Activated naive CD8-positive, alpha-beta T cell treated with anti-CD3 and anti-CD28 coated beads for 36 hours (primary cell): ENCODE measurements at regions not wholly inside any gene's neighbourhood (a gene's known extent, or its start where the extent isn't known, plus 50 kb on each side); places are given as distances from the start of the nearest gene placed in this dataset.
A peak's percentile ranks its signal among the peaks of the same experiment; 100 is the strongest.

Source experiments
- DNase-seq: peaks from one replicate; pipeline ENCODE4 v3.0.0; 2021
- H3K27ac Mint-ChIP-seq: one replicate; pipeline ENCODE4 v1.8.0; 2022; ENCODE audit warnings: mild to moderate bottlenecking, moderate library complexity, mixed read lengths
- H3K27me3 Mint-ChIP-seq: one replicate; pipeline ENCODE4 v1.8.0; 2022; ENCODE audit warnings: mild to moderate bottlenecking, mixed read lengths
- H3K36me3 Mint-ChIP-seq: one replicate; pipeline ENCODE4 v1.8.0; 2021; ENCODE audit warnings: mild to moderate bottlenecking, mixed read lengths
- H3K4me1 Mint-ChIP-seq: one replicate; pipeline ENCODE4 v1.8.0; 2021; ENCODE audit warnings: mixed read lengths
- H3K4me3 Mint-ChIP-seq: one replicate; pipeline ENCODE4 v1.8.0; 2022; ENCODE audit warnings: mild to moderate bottlenecking, moderate library complexity, mixed read lengths
- H3K9me3 Mint-ChIP-seq: one replicate; pipeline ENCODE4 v1.8.0; 2022; ENCODE audit warnings: mixed read lengths

DNA sequence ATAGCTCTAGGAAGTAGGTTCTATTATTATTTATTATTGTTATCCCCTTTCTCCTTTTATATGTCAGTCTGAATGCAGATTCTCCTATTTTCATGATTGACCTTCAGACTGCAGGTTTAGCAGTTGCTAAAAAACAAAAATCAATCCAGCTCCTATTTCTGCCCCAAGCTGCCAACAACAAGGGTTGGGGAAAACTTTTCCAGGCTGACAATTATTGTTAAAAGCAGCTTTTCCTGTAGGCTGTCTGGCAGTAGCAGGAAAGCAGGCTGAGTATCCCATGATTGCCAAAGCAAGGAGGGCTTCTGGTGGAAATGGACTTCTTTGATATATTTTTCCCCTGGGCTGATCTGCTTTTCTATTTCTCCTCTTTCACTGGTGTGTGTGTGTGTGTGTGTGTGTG lies 78.0 kb upstream of the CTLA4 start:
- peaks cover 1% of the 10 kb centered on the region for H3K9me3 Mint-ChIP-seq
- H3K4me3 Mint-ChIP-seq, result no peak overlapping the region
- H3K27me3 Mint-ChIP-seq, result no peaks in the 10 kb centered on the region
- peaks cover 20% of the 10 kb centered on the region for H3K4me1 Mint-ChIP-seq
- no peak overlapping the region for H3K27ac Mint-ChIP-seq
- no peak for DNase-seq
- H3K36me3 Mint-ChIP-seq, result peaks cover 1% of the 10 kb centered on the region

DNA sequence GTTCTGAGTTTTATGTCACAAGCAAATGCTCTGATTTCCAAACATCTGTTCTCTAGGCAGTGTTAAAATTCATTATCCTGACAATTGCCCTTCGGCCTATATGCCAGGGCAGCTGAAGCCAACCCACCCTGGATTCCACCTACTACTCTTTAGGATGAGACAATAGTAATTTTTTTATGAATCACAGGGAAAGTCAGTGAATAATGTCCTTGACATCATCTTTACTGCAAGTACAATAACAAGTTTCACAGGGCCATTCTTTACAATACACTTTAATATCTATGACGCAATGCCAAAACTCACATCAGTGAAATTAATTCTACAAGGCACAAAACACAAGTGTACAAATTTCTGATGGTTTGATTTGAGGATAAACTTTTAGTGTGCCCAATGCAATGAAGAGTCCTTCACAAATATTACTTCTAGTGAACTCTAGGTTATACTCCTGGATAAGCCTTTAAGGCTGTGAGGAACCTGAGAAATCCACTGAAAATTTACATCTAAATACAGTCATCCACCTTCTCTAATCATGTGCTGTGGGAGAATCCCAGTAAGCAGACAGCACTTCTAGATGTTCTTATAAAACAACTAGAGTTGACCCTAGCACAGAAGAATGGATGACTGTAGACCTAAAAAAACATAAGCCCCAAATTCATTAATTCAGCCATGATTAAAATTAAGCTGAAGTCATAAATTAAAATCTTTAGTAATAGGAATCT lies 77.3 kb upstream of the CTLA4 start:
- Mint-ChIP-seq H3K9me3 (peaks cover 1% of the 10 kb centered on the region), H3K27me3 (no peaks in the 10 kb centered on the region), H3K27ac (no peak overlapping the region), H3K4me1 (peaks cover 16% of the 10 kb centered on the region), H3K36me3 (peaks cover 1% of the 10 kb centered on the region), H3K4me3 (no peak overlapping the region)
- DNase-seq, result no peak

DNA sequence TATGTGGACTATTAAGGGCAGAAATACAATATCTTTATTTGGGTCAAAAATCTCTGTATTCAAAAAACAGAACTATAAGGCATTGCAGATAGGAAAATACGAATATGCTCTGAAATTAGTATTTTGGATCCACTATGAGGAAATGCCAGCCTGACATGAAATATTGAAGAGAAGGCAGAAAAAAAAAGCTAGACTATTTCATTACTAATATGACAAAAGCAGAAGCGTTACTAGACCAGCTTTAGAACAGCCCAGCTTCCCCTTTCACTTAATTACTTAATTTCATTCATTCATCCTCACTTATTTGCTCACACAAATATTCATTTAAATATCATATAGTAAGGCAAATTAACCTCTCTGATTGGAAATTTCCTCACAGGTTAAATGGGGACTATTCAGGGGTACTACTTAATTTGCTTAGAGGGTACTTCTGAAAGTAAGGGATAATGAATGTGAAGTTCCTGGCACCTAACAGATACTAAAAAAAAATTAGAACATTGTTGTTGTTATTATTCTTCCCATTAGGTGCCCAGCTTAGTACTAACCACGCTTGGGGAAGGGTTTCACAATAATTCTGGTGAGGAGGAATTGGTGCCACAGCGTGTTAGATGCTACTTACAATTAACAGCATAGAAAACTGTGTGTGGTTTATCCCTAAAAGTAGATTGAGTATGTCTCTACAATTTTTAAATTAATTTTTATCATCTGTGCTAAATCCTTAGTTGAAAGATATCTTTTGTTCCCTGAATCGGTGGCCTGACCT lies 71.1 kb upstream of the CTLA4 start:
- no peak for DNase-seq
- no peak overlapping the region for H3K4me3 Mint-ChIP-seq
- H3K9me3 Mint-ChIP-seq, result peaks cover 8% of the 10 kb centered on the region
- H3K27ac Mint-ChIP-seq, result no peak overlapping the region
- H3K27me3 Mint-ChIP-seq, result no peaks in the 10 kb centered on the region
- H3K4me1 Mint-ChIP-seq, result peaks cover 20% of the 10 kb centered on the region
- peaks cover 15% of the 10 kb centered on the region for H3K36me3 Mint-ChIP-seq

DNA sequence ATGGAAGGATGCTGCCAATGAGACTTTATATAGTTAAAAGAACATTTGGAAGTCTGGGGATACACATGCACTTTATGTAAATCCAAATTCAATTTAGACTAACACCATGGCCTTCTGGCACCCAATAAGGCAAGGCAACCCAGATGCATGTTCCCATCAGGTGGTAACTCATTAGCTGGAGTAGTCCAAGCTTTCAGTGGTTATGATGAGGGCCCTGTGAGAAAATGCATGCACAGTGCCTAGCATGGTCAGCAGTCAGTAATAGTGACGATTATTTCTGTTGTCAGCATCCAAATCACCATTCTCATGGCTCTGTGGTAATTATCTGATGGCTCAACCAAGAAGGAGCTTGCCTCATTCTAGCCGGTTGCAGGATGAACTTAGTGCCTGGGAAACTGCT lies 70.3 kb upstream of the CTLA4 start:
- Mint-ChIP-seq H3K36me3 (peaks cover 17% of the 10 kb centered on the region), H3K27ac (no peak overlapping the region), H3K9me3 (peaks cover 10% of the 10 kb centered on the region), H3K4me3 (no peak overlapping the region), H3K4me1 (peaks cover 22% of the 10 kb centered on the region), H3K27me3 (no peaks in the 10 kb centered on the region)
- DNase-seq, result no peak

- H3K4me1 Mint-ChIP-seq, result peaks cover 26% of the 10 kb centered on the region
Observed at GRCh38 chr2:203797712-203798111, 69.9 kb upstream of the CTLA4 start.

DNA sequence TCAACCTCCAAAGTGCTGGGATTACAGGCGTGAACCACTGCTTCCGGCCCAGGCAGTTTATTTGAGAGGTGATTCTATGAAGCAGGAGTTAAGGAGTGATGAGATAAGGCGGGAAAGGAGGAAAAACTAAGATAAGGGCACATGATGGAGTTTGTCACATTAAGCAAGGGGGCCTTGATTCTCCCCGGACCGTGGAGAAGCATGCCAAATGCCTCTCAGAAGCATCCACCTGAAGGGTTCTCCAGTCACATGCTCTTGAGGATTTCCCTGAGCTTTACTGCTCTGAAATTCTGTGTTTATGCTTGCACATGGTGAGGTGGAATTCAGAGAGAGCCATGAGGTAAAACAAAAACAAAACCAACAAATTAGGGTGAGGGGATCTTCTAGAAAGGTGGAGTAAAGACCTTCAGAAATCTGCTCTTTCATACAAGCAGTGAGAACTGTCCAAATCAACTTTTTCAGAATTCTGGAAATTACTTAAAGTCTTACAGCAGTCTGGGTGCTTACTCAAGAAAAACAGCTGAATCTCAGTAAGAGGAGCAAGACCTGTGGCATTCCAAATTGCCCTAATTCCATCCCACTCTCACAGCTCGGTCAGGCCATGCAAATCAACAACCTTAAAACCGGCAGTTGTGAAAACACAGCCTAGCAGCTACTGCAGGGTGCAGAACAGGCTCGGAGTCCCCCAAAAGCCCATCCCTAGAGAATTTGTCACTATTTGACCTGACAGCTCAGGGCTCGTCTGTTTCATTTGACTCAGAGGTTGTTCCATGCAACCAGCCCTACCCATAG lies 69.1 kb upstream of the CTLA4 start:
- H3K4me3 Mint-ChIP-seq, result no peak overlapping the region
- no peaks in the 10 kb centered on the region for H3K27me3 Mint-ChIP-seq
- H3K9me3 Mint-ChIP-seq, result peaks cover 12% of the 10 kb centered on the region
- H3K4me1 Mint-ChIP-seq, result peaks cover 34% of the 10 kb centered on the region
- DNase-seq, result no peak
- H3K27ac Mint-ChIP-seq, result no peak overlapping the region
- H3K36me3 Mint-ChIP-seq, result peaks cover 21% of the 10 kb centered on the region

More at GRCh38 chr2:203797712-203798111, 69.9 kb upstream of the CTLA4 start:
- Mint-ChIP-seq H3K36me3 (peaks cover 17% of the 10 kb centered on the region), H3K4me3 (no peak overlapping the region), H3K27me3 (no peaks in the 10 kb centered on the region), H3K9me3 (peaks cover 10% of the 10 kb centered on the region), H3K27ac (no peak overlapping the region)
- DNase-seq, result no peak

- Mint-ChIP-seq H3K36me3 (peaks cover 25% of the 10 kb centered on the region), H3K4me3 (no peak overlapping the region), H3K9me3 (peaks cover 16% of the 10 kb centered on the region), H3K27me3 (no peaks in the 10 kb centered on the region), H3K4me1 (peaks cover 48% of the 10 kb centered on the region), H3K27ac (peak overlapping the region; percentile 32)
- DNase-seq, result no peak
Observed at GRCh38 chr2:203799908-203800307, 67.7 kb upstream of the CTLA4 start.

GRCh38 chr2:203800783-203801182 lies 66.8 kb upstream of the CTLA4 start:
- H3K4me3 Mint-ChIP-seq, result no peak overlapping the region
- H3K9me3 Mint-ChIP-seq, result peaks cover 19% of the 10 kb centered on the region
- peak overlapping the region; percentile 64 for H3K27ac Mint-ChIP-seq
- H3K27me3 Mint-ChIP-seq, result no peaks in the 10 kb centered on the region
- DNase-seq, result no peak
- peaks cover 51% of the 10 kb centered on the region for H3K4me1 Mint-ChIP-seq
- peaks cover 28% of the 10 kb centered on the region for H3K36me3 Mint-ChIP-seq

DNA sequence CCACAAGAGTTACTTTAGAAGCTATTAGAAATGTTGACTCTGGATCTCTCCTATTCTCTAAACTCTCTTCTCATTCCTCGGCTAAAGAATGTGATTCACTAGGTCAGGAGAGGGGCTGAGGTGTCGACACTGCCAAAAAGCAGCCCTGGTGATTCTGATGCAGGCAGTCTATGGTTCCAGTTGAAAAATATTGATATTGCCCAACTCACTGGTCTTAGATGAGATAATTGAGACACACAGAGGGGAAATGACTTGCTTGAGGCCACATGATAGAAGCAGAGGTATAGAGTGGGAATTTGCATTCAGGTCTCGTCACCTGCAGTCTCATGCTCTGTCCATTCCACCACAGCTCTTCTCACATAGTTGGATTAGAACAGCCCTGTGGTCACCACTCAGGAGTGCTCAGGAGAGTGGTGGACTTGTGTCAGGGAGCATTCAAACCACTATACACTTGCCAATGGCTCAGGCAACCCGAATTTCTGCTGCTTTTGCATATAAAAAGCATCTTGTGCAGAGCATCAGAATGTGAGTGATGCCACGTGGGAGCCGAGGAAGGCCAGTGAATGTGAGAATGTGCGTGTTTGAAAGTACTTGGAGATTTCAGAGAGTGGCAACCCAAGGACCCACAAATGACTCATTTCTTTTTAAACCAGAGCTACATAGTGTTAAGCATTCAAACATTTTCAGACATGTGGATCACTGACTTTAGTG lies 65.1 kb upstream of the CTLA4 start:
- peak overlapping the region; percentile 20 for H3K4me3 Mint-ChIP-seq
- peak overlapping the region; percentile 79 for H3K27ac Mint-ChIP-seq
- peaks cover 66% of the 10 kb centered on the region for H3K4me1 Mint-ChIP-seq
- peaks cover 24% of the 10 kb centered on the region for H3K9me3 Mint-ChIP-seq
- peaks cover 39% of the 10 kb centered on the region for H3K36me3 Mint-ChIP-seq
- H3K27me3 Mint-ChIP-seq, result no peaks in the 10 kb centered on the region
- peak; percentile 58 for DNase-seq

DNA sequence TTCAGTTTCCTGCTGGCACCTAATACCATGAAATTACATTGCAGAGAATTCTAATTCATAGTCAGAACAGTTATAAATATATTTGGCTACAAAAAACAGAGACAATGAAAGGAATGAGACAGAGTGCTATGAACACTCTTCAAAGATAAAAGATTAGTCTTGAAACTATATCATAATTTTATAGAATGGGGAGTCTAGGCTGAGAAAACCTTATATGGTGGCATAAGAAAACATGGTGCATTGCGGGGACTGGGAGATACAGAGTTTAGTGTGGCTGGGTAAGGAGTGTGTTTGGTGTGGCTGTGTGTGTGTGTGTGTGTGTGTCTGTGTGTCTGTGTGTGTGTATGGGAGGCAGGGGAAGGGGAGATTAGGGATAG lies 64.5 kb upstream of the CTLA4 start:
- peak overlapping the region; percentile 79 for H3K27ac Mint-ChIP-seq
- H3K4me1 Mint-ChIP-seq, result peaks cover 70% of the 10 kb centered on the region
- H3K4me3 Mint-ChIP-seq, result peak overlapping the region; percentile 20
- H3K9me3 Mint-ChIP-seq, result peaks cover 24% of the 10 kb centered on the region
- no peak for DNase-seq
- H3K36me3 Mint-ChIP-seq, result peaks cover 39% of the 10 kb centered on the region
- H3K27me3 Mint-ChIP-seq, result no peaks in the 10 kb centered on the region

GRCh38 chr2:203804070-203804469 lies 63.5 kb upstream of the CTLA4 start:
- Mint-ChIP-seq H3K4me3 (no peak overlapping the region), H3K27ac (peak overlapping the region; percentile 79), H3K4me1 (peaks cover 69% of the 10 kb centered on the region), H3K9me3 (peaks cover 24% of the 10 kb centered on the region), H3K27me3 (no peaks in the 10 kb centered on the region), H3K36me3 (peaks cover 38% of the 10 kb centered on the region)
- DNase-seq, result peak; percentile 68

- Mint-ChIP-seq H3K9me3 (peaks cover 24% of the 10 kb centered on the region), H3K36me3 (peaks cover 38% of the 10 kb centered on the region), H3K4me1 (peaks cover 70% of the 10 kb centered on the region), H3K27ac (peak overlapping the region; percentile 79), H3K27me3 (no peaks in the 10 kb centered on the region), H3K4me3 (peak overlapping the region; percentile 13)
- no peak for DNase-seq
Observed at GRCh38 chr2:203804764-203805485, 62.6 kb upstream of the CTLA4 start.

DNA sequence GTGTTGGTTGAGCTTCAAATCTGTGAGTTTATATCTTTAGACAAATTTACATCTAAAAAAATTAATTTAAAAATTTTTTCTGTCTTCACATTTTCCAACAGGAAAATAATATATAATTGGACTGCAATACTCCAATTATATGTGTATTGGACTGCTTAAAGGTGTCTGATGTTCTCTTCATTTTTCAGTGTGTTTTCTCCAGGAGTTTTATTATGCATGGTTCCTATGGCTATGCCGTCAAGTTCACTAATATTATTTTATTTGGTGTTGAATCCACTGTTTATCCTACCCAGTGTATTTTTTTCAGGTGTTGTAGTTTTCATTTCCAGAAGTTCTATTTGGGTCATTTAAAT lies 62.1 kb upstream of the CTLA4 start:
- H3K36me3 Mint-ChIP-seq, result peaks cover 37% of the 10 kb centered on the region
- peaks cover 71% of the 10 kb centered on the region for H3K4me1 Mint-ChIP-seq
- H3K27ac Mint-ChIP-seq, result peak overlapping the region; percentile 50
- no peak for DNase-seq
- H3K4me3 Mint-ChIP-seq, result no peak overlapping the region
- peaks cover 24% of the 10 kb centered on the region for H3K9me3 Mint-ChIP-seq
- no peaks in the 10 kb centered on the region for H3K27me3 Mint-ChIP-seq

GRCh38 chr2:203806761-203807160 lies 60.8 kb upstream of the CTLA4 start:
- Mint-ChIP-seq H3K27me3 (no peaks in the 10 kb centered on the region), H3K36me3 (peaks cover 27% of the 10 kb centered on the region), H3K9me3 (peaks cover 14% of the 10 kb centered on the region), H3K27ac (peak overlapping the region; percentile 90), H3K4me1 (peaks cover 78% of the 10 kb centered on the region), H3K4me3 (no peak overlapping the region)
- DNase-seq, result no peak
